ENCODE measurements at regions not wholly inside any gene's neighbourhood (a gene's known extent, or its start where the extent isn't known, plus 50 kb on each side); places are given as distances from the start of the nearest gene placed in this dataset.

DNA sequence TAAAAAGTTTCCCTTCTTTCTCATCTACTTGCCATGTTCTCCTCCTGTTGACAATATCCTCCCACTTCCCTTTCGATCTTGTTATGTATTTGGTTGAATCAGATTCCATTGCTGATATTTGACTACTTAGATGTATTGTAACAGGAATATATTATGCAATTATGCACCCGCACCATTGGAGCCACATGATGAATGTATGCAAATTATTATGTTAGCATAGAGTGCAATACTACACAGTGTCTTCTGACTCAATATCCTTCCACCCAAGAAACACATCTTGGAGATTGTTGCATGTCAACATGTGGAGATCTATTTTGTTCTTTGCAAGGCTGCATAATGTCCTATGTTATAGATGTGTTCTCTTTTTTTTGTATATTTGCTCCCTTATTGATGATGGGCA, 219.2 kb upstream of the RBFOX1 start:
- RAD21 ChIA-PET (ENCODE audit: low non-redundant PET in 1 of 2, low total read pairs in 2 of 2, uncharacterized antibody in 2 of 2, unreplicated experiment in 2 of 2): no interaction called here
- Histone ChIP-seq H3K79me2 (ENCODE audit: insufficient read depth, low read length) (no peaks in the 10 kb centered on the region), H3K4me1 (ENCODE audit: control insufficient read depth in 1 of 2, insufficient read depth in 2 of 2, low read length in 2 of 2) (no peaks in the 10 kb centered on the region), H3K9me3 (ENCODE audit: control insufficient read depth in 1 of 2, insufficient read depth in 1 of 2, low read depth in 1 of 2, low read length in 2 of 2) (peaks cover 0 to 39% of the 10 kb centered on the region in 2 experiments; a peak in 3 of 4 replicates), H2AFZ (ENCODE audit: low read depth, low read length, poor library complexity, severe bottlenecking) (no peak overlapping the region), H3K27me3 (ENCODE audit: insufficient read depth, low read length) (no peaks in the 10 kb centered on the region), H3K9ac (ENCODE audit: low read length) (no peak overlapping the region), H3K4me2 (ENCODE audit: low read length) (no peak overlapping the region), H3K4me3 (replicated peaks in 1 of 2; ENCODE audit: low read depth in 1 of 2, low read length in 2 of 2) (no peak overlapping the region), H3K36me3 (ENCODE audit: control insufficient read depth in 1 of 2, insufficient read depth in 2 of 2, low read length in 2 of 2) (no peaks in the 10 kb centered on the region), H3K9me2 (ENCODE audit: insufficient read depth) (no peaks in the 10 kb centered on the region), H4K20me1 (ENCODE audit: insufficient read depth) (no peaks in the 10 kb centered on the region), H3K27ac (ENCODE audit: low read depth, low read length) (no peak overlapping the region)
- DNase-seq (ENCODE audit: low read depth, low spot score): no peak
- CTCF ChIA-PET: no interaction called here
- ATAC-seq: no peak
- intact Hi-C loops (cut with micrococcal nuclease): no loop called here
- TF ChIP-seq EZH2phosphoT487 (IDR thresholded peaks at IDR 0.05; ENCODE audit: borderline replicate concordance) (no peak), SP1 (IDR thresholded peaks at IDR 0.05; ENCODE audit: low read depth) (no peak), ZFX (IDR thresholded peaks at IDR 0.05) (no peak), EZH2 (IDR thresholded peaks at IDR 0.05) (no peak), RAD21 (IDR thresholded peaks at IDR 0.05; ENCODE audit: low read depth) (no peak), YY1 (IDR thresholded peaks at IDR 0.05; ENCODE audit: extremely low read depth, insufficient replicate concordance, low read depth, low read length) (no peak), ZNF274 (IDR thresholded peaks at IDR 0.05; ENCODE audit: low read depth, low read length) (no peak)
- TF ChIP-seq, protein P1, sequence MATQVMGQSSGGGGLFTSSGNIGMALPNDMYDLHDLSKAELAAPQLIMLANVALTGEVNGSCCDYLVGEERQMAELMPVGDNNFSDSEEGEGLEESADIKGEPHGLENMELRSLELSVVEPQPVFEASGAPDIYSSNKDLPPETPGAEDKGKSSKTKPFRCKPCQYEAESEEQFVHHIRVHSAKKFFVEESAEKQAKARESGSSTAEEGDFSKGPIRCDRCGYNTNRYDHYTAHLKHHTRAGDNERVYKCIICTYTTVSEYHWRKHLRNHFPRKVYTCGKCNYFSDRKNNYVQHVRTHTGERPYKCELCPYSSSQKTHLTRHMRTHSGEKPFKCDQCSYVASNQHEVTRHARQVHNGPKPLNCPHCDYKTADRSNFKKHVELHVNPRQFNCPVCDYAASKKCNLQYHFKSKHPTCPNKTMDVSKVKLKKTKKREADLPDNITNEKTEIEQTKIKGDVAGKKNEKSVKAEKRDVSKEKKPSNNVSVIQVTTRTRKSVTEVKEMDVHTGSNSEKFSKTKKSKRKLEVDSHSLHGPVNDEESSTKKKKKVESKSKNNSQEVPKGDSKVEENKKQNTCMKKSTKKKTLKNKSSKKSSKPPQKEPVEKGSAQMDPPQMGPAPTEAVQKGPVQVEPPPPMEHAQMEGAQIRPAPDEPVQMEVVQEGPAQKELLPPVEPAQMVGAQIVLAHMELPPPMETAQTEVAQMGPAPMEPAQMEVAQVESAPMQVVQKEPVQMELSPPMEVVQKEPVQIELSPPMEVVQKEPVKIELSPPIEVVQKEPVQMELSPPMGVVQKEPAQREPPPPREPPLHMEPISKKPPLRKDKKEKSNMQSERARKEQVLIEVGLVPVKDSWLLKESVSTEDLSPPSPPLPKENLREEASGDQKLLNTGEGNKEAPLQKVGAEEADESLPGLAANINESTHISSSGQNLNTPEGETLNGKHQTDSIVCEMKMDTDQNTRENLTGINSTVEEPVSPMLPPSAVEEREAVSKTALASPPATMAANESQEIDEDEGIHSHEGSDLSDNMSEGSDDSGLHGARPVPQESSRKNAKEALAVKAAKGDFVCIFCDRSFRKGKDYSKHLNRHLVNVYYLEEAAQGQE (IDR thresholded peaks at IDR 0.05; ENCODE audit: low read depth): no peak
- TF ChIP-seq, protein P2, sequence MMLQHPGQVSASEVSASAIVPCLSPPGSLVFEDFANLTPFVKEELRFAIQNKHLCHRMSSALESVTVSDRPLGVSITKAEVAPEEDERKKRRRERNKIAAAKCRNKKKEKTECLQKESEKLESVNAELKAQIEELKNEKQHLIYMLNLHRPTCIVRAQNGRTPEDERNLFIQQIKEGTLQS (IDR thresholded peaks at IDR 0.05): no peak
- TF ChIP-seq, protein P3, sequence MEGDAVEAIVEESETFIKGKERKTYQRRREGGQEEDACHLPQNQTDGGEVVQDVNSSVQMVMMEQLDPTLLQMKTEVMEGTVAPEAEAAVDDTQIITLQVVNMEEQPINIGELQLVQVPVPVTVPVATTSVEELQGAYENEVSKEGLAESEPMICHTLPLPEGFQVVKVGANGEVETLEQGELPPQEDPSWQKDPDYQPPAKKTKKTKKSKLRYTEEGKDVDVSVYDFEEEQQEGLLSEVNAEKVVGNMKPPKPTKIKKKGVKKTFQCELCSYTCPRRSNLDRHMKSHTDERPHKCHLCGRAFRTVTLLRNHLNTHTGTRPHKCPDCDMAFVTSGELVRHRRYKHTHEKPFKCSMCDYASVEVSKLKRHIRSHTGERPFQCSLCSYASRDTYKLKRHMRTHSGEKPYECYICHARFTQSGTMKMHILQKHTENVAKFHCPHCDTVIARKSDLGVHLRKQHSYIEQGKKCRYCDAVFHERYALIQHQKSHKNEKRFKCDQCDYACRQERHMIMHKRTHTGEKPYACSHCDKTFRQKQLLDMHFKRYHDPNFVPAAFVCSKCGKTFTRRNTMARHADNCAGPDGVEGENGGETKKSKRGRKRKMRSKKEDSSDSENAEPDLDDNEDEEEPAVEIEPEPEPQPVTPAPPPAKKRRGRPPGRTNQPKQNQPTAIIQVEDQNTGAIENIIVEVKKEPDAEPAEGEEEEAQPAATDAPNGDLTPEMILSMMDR (IDR thresholded peaks at IDR 0.05 in 2 of 3, conservative IDR thresholded peaks at IDR 0.05 in 1 of 3; ENCODE audit: borderline replicate concordance in 1 of 3, insufficient read depth in 1 of 3, low read depth in 2 of 3, low read length in 2 of 3): no peak
- BruUV-seq (replicated peaks): no TSS peak
- POLR2A ChIA-PET: no interaction called here
